Liver (tissue), 7 donors: ENCODE measurements at regions not wholly inside any gene's neighbourhood (a gene's known extent, or its start where the extent isn't known, plus 50 kb on each side); places are given as distances from the start of the nearest gene placed in this dataset.

ENCODE experiments used
- DNase-seq: peaks from one replicate; pipeline ENCODE4 v3.0.0-alpha.2; 2017; ENCODE audit warnings: low spot score
- H3K27ac ChIP-seq, 2 donors: one replicate each; pipeline ENCODE4 v1.7.0; 2013; ENCODE audit warnings: inconsistent platforms in 2 of 2, low read length in 2 of 2, control low read depth in 1 of 2, low read depth in 1 of 2, mild to moderate bottlenecking in 1 of 2
- H3K27me3 ChIP-seq, 4 donors: one replicate each; pipeline versions ENCODE4 v1.6.1 to v1.7.0; 2013; ENCODE audit warnings: low read length in 3 of 4, inconsistent platforms in 1 of 4, mild to moderate bottlenecking in 1 of 4, moderate library complexity in 1 of 4; ENCODE audit not compliant: control insufficient read depth in 4 of 4, insufficient read depth in 4 of 4
- H3K36me3 ChIP-seq, 4 donors: one replicate each; pipeline versions ENCODE4 v1.6.1 to v1.7.0; 2013; ENCODE audit warnings: low read length in 3 of 4, mild to moderate bottlenecking in 3 of 4, low read depth in 1 of 4, moderate library complexity in 1 of 4; ENCODE audit not compliant: control insufficient read depth in 4 of 4, insufficient read depth in 3 of 4
- H3K4me1 ChIP-seq, 4 donors: one replicate each; pipeline versions ENCODE4 v1.6.1 to v1.7.0; 2013; ENCODE audit warnings: low read length in 3 of 4, mild to moderate bottlenecking in 3 of 4, moderate library complexity in 1 of 4; ENCODE audit not compliant: control insufficient read depth in 4 of 4, insufficient read depth in 4 of 4
- H3K4me3 ChIP-seq, 3 donors: one replicate each; pipeline versions ENCODE4 v1.6.1 to v1.7.0; 2013; ENCODE audit warnings: low read length in 3 of 3, control low read depth in 1 of 3, low read depth in 1 of 3, mild to moderate bottlenecking in 1 of 3
- H3K9ac ChIP-seq, 2 donors: one replicate each; pipeline ENCODE4 v1.7.0; 2013; ENCODE audit warnings: low read length in 2 of 2, mild to moderate bottlenecking in 2 of 2, moderate library complexity in 2 of 2, control low read depth in 1 of 2, low read depth in 1 of 2
- H3K9me3 ChIP-seq, 4 donors: one replicate each; pipeline versions ENCODE4 v1.6.1 to v1.7.0; 2013; ENCODE audit warnings: low read length in 3 of 4; ENCODE audit not compliant: control insufficient read depth in 4 of 4
- EGR1 ChIP-seq, 2 donors: IDR thresholded peaks; 2 replicates each; pipeline ENCODE4 v1.6.1; 2016 to 2018; ENCODE audit warnings: antibody characterized with exemption in 2 of 2, low read depth in 2 of 2
- FOXA1 ChIP-seq: IDR thresholded peaks from 2 replicates; pipeline ENCODE4 v1.6.1; 2016; ENCODE audit warnings: antibody characterized with exemption
- FOXA2 ChIP-seq: IDR thresholded peaks from 2 replicates; pipeline ENCODE4 v1.6.1; 2016; ENCODE audit warnings: antibody characterized with exemption
- GABPA ChIP-seq, 2 donors: IDR thresholded peaks in 1 of 2; conservative IDR thresholded peaks in 1 of 2; 2 replicates each; pipeline ENCODE4 v1.6.1; 2016; ENCODE audit warnings: antibody characterized with exemption in 2 of 2, mild to moderate bottlenecking in 1 of 2, moderate library complexity in 1 of 2
- HNF4G ChIP-seq: IDR thresholded peaks from 2 replicates; pipeline ENCODE4 v1.6.1; 2016; ENCODE audit warnings: antibody characterized with exemption
- JUND ChIP-seq, 2 donors: IDR thresholded peaks; 2 replicates each; pipeline ENCODE4 v1.6.1; 2016; ENCODE audit warnings: antibody characterized with exemption in 2 of 2
- RXRA ChIP-seq, 2 donors: IDR thresholded peaks; 2 replicates each; pipeline ENCODE4 v1.6.1; 2017 to 2018; ENCODE audit warnings: antibody characterized with exemption in 2 of 2, mild to moderate bottlenecking in 1 of 2
- SP1 ChIP-seq: IDR thresholded peaks from 2 replicates; pipeline ENCODE4 v1.6.1; 2018; ENCODE audit warnings: antibody characterized with exemption, mild to moderate bottlenecking
- WGBS: extraction: QIAGEN DNeasy Blood & Tissue Kit; methylation state at CpG from one replicate; pipeline ENCODE4 v1.1.7; 2013; 5-methylcytosine and 5-hydroxymethylcytosine counted together
- TF ChIP-seq, protein P1 (sequence below): IDR thresholded peaks from 2 replicates; pipeline ENCODE4 v1.6.1; 2016; ENCODE audit warnings: antibody characterized with exemption
- TF ChIP-seq, protein P2 (sequence below): IDR thresholded peaks from 2 replicates; pipeline ENCODE4 v1.6.1; 2016; ENCODE audit warnings: antibody characterized with exemption, mild to moderate bottlenecking
- TF ChIP-seq, protein P3 (sequence below): IDR thresholded peaks from 2 replicates; pipeline ENCODE4 v1.6.1; 2016; ENCODE audit warnings: antibody characterized with exemption
- donor health status: healthy.
- donor health status: healthy.
- donor health status: healthy.
- donor health status: healthy.

DNA sequence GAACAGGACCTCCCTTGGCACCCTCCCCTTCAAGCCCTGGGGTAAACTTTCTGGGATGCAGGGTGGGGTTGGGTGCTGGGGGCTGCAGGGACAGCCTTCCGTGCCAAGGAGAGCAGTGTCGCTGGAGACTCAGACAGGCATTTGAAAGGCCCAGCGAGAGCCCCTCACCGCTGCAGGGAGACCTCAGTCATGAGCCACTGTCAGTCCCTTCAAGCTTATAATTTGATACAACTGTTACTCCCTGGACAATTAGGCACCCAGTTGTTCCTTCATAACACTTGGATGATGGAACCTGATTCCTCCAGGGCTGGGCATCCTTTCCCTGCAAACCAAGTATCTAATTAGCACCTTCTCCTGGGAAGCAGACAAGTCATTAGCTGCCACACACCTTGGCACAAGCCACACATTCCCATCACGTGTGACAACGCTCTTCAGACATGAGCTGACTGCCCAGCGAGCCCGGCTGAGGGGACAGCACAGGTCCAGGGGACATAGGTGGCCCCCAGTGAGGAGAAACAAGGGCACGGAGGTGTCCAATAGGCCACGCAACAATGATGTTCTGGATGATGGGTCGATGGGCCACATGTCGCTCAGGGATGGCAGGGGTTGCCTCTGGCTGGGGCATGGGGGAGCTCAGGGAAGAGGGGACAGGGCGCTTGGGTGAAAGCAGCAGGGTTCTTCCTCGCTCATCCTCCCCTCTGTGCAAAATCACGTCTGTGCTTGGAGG, 59.6 kb downstream of the KCNF1 start:
- DNase-seq: no peak
- Histone ChIP-seq H3K4me1 (no peaks in the 10 kb centered on the region), H3K27ac (no peak overlapping the region), H3K9me3 (no peaks in the 10 kb centered on the region), H3K4me3 (no peak overlapping the region), H3K36me3 (no peaks in the 10 kb centered on the region), H3K9ac (no peak overlapping the region), H3K27me3 (no peaks in the 10 kb centered on the region)
- no peak for TF ChIP-seq FOXA2
- TF ChIP-seq SP1: no peak
- 81% methylated on average over 15 of the region's 15 CpGs for WGBS

DNA sequence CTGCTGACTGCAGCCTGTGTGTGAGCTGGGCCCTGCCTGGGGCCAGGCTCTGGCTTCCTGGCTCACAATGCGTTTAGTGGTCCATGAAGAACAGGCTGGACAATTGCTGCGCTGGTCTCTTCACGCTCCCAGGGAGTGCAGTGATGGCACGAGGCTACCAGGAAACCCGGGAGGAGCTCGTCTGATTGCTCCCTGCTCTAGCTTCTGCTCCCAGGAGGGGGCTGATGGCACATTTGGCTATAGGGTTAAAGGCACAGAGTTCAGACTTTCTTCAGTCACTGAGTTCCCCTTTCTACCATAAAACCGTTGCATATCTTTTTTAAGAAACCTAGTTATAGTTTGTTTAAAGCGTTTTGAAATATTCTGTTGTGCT, 60.1 kb downstream of the KCNF1 start:
- Histone ChIP-seq H3K9ac (no peak overlapping the region), H3K4me3 (no peak overlapping the region), H3K27ac (no peak overlapping the region), H3K27me3 (no peaks in the 10 kb centered on the region), H3K4me1 (no peaks in the 10 kb centered on the region), H3K36me3 (no peaks in the 10 kb centered on the region), H3K9me3 (no peaks in the 10 kb centered on the region)
- WGBS: 53% methylated on average over 8 of the region's 8 CpGs
- no peak for TF ChIP-seq SP1
- TF ChIP-seq EGR1 (IDR thresholded peaks at IDR 0.05; ENCODE audit: low read depth in 2 of 2): no peak
- TF ChIP-seq JUND (IDR thresholded peaks at IDR 0.05): no peak
- no peak for TF ChIP-seq GABPA (IDR thresholded peaks at IDR 0.05 in 1 of 2, conservative IDR thresholded peaks at IDR 0.05 in 1 of 2)
- no peak for DNase-seq

DNA sequence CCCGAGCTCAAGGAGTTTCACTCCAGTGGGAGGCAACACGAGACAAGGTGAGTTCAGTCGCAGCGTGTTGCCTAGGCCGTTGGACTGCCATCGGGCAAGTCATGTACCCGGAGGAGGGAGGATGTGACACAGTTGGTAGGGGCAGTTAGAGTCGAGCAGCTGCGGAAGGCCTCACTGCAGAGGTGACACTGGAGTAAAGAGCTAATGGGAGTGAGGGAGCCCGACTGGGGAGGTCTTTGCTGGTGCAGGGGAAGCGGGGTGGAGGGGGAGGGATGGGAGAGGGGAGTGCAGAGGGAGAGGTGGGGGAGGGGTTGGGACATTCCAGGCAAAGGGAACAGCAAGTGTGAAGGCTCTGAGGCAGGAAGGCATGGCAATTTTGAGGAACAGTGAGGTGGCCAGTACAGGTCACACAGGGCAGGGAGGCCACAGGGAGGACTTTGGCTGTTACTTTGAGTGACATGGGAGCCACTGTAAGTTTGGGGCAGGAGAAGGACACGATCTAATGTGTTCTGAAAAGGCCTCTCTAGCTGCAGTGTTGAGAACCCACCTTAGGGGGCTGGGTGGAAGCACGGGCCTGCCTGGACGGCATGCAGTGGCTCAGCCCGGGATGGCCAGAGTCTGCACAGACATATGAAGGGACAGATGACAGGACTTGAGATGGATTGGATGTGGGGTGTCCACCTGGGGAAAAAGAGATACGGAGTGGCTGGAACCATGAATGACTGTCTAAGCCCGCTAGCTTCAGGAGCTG, 61.1 kb downstream of the KCNF1 start:
- no peak overlapping the region for H3K27ac ChIP-seq
- no peak for TF ChIP-seq FOXA1
- TF ChIP-seq, protein P1, sequence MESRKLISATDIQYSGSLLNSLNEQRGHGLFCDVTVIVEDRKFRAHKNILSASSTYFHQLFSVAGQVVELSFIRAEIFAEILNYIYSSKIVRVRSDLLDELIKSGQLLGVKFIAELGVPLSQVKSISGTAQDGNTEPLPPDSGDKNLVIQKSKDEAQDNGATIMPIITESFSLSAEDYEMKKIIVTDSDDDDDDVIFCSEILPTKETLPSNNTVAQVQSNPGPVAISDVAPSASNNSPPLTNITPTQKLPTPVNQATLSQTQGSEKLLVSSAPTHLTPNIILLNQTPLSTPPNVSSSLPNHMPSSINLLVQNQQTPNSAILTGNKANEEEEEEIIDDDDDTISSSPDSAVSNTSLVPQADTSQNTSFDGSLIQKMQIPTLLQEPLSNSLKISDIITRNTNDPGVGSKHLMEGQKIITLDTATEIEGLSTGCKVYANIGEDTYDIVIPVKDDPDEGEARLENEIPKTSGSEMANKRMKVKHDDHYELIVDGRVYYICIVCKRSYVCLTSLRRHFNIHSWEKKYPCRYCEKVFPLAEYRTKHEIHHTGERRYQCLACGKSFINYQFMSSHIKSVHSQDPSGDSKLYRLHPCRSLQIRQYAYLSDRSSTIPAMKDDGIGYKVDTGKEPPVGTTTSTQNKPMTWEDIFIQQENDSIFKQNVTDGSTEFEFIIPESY: no peak
- H3K36me3 ChIP-seq: no peaks in the 10 kb centered on the region
- H3K27me3 ChIP-seq: no peaks in the 10 kb centered on the region
- 89% methylated on average over 17 of the region's 17 CpGs for WGBS
- no peak for DNase-seq
- no peaks in the 10 kb centered on the region for H3K9me3 ChIP-seq
- H3K4me1 ChIP-seq: peaks cover 0 to 2% (median 0%) of the 10 kb centered on the region in 4 donors
- H3K4me3 ChIP-seq: no peak overlapping the region
- H3K9ac ChIP-seq: no peak overlapping the region

DNA sequence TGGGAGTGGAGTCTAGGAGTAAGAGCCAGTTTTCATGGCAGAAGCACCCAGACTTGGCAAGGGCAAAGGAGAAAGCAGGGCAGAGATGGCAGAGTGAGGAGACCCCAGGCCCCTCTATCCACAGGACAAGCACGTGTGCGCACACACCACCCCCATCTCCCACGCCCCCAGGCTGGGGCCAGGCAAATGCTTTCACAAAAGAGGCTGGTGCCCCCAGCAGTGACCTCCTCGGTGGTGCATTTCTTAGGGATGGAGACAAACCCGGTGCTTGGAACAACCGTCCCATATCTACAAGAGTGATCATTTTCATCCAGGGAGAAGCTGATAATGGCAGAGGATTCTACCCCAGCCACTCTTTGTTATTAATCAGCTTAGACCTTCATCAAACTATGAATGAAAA, 62.0 kb downstream of the KCNF1 start:
- 73% methylated on average over 6 of the region's 6 CpGs for WGBS
- Histone ChIP-seq H3K9ac (no peak overlapping the region), H3K27ac (no peak overlapping the region), H3K4me3 (no peak overlapping the region), H3K9me3 (no peaks in the 10 kb centered on the region), H3K27me3 (no peaks in the 10 kb centered on the region), H3K36me3 (no peaks in the 10 kb centered on the region), H3K4me1 (peaks cover 0 to 2% (median 0%) of the 10 kb centered on the region in 4 donors)
- DNase-seq: no peak
- TF ChIP-seq FOXA1 (no peak), SP1 (no peak), RXRA (IDR thresholded peaks at IDR 0.05) (no peak), HNF4G (no peak)
- TF ChIP-seq, protein P2, sequence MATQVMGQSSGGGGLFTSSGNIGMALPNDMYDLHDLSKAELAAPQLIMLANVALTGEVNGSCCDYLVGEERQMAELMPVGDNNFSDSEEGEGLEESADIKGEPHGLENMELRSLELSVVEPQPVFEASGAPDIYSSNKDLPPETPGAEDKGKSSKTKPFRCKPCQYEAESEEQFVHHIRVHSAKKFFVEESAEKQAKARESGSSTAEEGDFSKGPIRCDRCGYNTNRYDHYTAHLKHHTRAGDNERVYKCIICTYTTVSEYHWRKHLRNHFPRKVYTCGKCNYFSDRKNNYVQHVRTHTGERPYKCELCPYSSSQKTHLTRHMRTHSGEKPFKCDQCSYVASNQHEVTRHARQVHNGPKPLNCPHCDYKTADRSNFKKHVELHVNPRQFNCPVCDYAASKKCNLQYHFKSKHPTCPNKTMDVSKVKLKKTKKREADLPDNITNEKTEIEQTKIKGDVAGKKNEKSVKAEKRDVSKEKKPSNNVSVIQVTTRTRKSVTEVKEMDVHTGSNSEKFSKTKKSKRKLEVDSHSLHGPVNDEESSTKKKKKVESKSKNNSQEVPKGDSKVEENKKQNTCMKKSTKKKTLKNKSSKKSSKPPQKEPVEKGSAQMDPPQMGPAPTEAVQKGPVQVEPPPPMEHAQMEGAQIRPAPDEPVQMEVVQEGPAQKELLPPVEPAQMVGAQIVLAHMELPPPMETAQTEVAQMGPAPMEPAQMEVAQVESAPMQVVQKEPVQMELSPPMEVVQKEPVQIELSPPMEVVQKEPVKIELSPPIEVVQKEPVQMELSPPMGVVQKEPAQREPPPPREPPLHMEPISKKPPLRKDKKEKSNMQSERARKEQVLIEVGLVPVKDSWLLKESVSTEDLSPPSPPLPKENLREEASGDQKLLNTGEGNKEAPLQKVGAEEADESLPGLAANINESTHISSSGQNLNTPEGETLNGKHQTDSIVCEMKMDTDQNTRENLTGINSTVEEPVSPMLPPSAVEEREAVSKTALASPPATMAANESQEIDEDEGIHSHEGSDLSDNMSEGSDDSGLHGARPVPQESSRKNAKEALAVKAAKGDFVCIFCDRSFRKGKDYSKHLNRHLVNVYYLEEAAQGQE: no peak
- TF ChIP-seq, protein P1: no peak
- TF ChIP-seq, protein P3, sequence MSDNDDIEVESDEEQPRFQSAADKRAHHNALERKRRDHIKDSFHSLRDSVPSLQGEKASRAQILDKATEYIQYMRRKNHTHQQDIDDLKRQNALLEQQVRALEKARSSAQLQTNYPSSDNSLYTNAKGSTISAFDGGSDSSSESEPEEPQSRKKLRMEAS: no peak
